ENCODE measurements at regions not wholly inside any gene's neighbourhood (a gene's known extent, or its start where the extent isn't known, plus 50 kb on each side); places are given as distances from the start of the nearest gene placed in this dataset.

GRCh38 chr5:57859626-57860025 is 377.0 kb upstream of the ACTBL2 start:
- TF ChIP-seq CTCF (IDR thresholded peaks at IDR 0.05) (no peak), POLR2A (IDR thresholded peaks at IDR 0.05) (no peak)
